Left lung (tissue), 4 donors: ENCODE measurements at regions not wholly inside any gene's neighbourhood (a gene's known extent, or its start where the extent isn't known, plus 50 kb on each side); places are given as distances from the start of the nearest gene placed in this dataset.

Source experiments
- ATAC-seq: fragments of 200-7000 bp; cut with Tn5 transposase; one replicate; pipeline ENCODE4 v1.9.1; 2020; ENCODE audit warnings: moderate library complexity
- DNase-seq, 4 donors: peaks; one replicate each; pipeline ENCODE4 v3.0.0-alpha.2; 2013 to 2020
- H3K27ac ChIP-seq, 2 donors: fragments of 200-600 bp; sonication (generic) in 1 of 2; one replicate each; pipeline versions ENCODE4 v1.5.0 to v1.8.0; 2020 to 2021
- H3K27me3 ChIP-seq, 2 donors: fragments of 200-600 bp; sonication (generic) in 1 of 2; one replicate each; pipeline versions ENCODE4 v1.5.0 to v1.8.0; 2020 to 2021
- H3K36me3 ChIP-seq, 2 donors: fragments of 200-600 bp; sonication (generic) in 1 of 2; one replicate each; pipeline versions ENCODE4 v1.5.0 to v1.8.0; 2020 to 2021
- H3K4me1 ChIP-seq, 2 donors: fragments of 200-600 bp; one replicate each; pipeline ENCODE4 v1.8.0; 2021
- H3K4me3 ChIP-seq, 2 donors: fragments of 200-600 bp; sonication (generic) in 1 of 2; one replicate each; pipeline versions ENCODE4 v1.5.0 to v1.8.0; 2020 to 2021; ENCODE audit warnings: mild to moderate bottlenecking in 1 of 2
- H3K9me3 ChIP-seq, 2 donors: fragments of 200-600 bp; sonication (generic) in 1 of 2; one replicate each; pipeline versions ENCODE4 v1.5.0 to v1.8.0; 2020 to 2021
- CTCF ChIP-seq, 2 donors: fragments of 200-600 bp; sonication (generic) in 1 of 2; IDR thresholded peaks; one replicate each; pipeline versions ENCODE4 v1.5.0 to v1.8.0; 2021; ENCODE audit warnings: antibody characterized with exemption in 2 of 2
- intact Hi-C, 2 donors: fragments of 100-400 bp; cut with DNase I; formaldehyde crosslinking; loops; one replicate each; pipeline versions ENCODE4 v1.11.2 to v1.14.2; 2022
- donor health status: DM: no; HTN: yes; CAD: no.
- donor health status: DM: no; HTN: no; CAD: no.

DNA sequence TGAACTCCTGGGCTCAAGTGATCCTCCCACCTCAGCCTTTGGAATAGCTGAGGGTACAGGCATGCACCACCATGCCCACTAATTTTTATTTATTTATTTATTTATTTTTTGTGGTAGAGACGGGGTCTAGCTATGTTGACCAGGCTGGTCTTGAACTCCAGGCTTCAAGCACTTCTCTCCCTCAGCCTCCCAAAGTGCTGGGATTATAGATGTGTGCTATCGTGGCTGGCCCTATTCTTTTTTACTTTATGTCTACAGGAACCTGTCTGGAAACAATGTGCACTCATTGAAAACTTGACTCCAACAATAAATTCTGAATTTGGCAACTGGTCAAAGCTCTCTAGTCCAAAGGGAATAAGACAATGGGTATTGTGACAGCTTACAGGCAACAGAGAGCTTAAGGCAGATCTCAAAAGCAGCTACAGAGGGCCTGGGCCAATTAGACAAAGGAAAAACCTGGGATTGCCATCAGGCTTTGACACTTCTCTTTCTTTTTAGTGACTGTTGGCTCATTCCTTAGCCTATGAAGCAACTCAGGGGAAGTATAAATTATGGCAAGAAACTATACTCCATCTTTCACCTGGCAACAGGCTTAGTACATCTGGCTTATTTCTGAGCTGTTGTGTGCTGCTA lies 55.1 kb upstream of the RAPGEF4 start:
- Histone ChIP-seq H3K36me3 (no peaks in the 10 kb centered on the region), H3K4me3 (no peak overlapping the region), H3K27ac (no peak overlapping the region), H3K4me1 (no peaks in the 10 kb centered on the region), H3K9me3 (no peaks in the 10 kb centered on the region), H3K27me3 (no peaks in the 10 kb centered on the region)
- DNase-seq = no peak
- intact Hi-C loops = no loop called here
- no peak for ATAC-seq
- TF ChIP-seq CTCF (IDR thresholded peaks at IDR 0.05) = no peak

GRCh38 chr2:172685467-172685866 lies 50.2 kb upstream of the RAPGEF4 start:
- Histone ChIP-seq H3K27me3 (no peaks in the 10 kb centered on the region), H3K9me3 (peaks cover 0 to 2% of the 10 kb centered on the region in 2 donors), H3K4me1 (no peaks in the 10 kb centered on the region), H3K27ac (no peak overlapping the region), H3K36me3 (no peaks in the 10 kb centered on the region), H3K4me3 (no peak overlapping the region)
- no peak for ATAC-seq
- intact Hi-C loops = no loop called here
- DNase-seq = no peak
- no peak for TF ChIP-seq CTCF (IDR thresholded peaks at IDR 0.05)
